GM23338 (cell line): ENCODE measurements at regions not wholly inside any gene's neighbourhood (a gene's known extent, or its start where the extent isn't known, plus 50 kb on each side); places are given as distances from the start of the nearest gene placed in this dataset.

ENCODE experiments used
- ATAC-seq: fragments of 200-7000 bp; cut with Tn5 transposase; 3 replicates; pipeline ENCODE4 v1.9.1; 2020
- DNase-seq: peaks from one replicate; pipeline ENCODE4 v3.0.0-alpha.2; 2015; ENCODE audit warnings: low spot score
- H2AFZ ChIP-seq: fragments of 200-600 bp; sonication (generic); 2 replicates; pipeline ENCODE4 v1.8.0; 2016; ENCODE audit warnings: antibody characterized with exemption, mild to moderate bottlenecking, moderate library complexity
- H3F3A ChIP-seq: fragments of 200-600 bp; sonication (generic); replicated peaks from 2 replicates; pipeline ENCODE4 v1.8.0; 2017; ENCODE audit warnings: antibody characterized with exemption, mixed run types, low read depth
- H3K27ac ChIP-seq: fragments of 200-600 bp; sonication (generic); 2 replicates; pipeline ENCODE4 v1.6.1; 2016; ENCODE audit warnings: low read depth
- H3K27me3 ChIP-seq: fragments of 200-600 bp; sonication (generic); 2 replicates; pipeline ENCODE4 v1.8.0; 2016; ENCODE audit warnings: mild to moderate bottlenecking, mixed run types, moderate library complexity; ENCODE audit not compliant: insufficient read depth
- H3K36me3 ChIP-seq: fragments of 200-600 bp; sonication (generic); 2 replicates; pipeline ENCODE4 v1.8.0; 2016; ENCODE audit warnings: mild to moderate bottlenecking; ENCODE audit not compliant: insufficient read depth
- H3K4me1 ChIP-seq: fragments of 200-600 bp; sonication (generic); 2 replicates; pipeline ENCODE4 v1.8.0; 2016; ENCODE audit warnings: mild to moderate bottlenecking, moderate library complexity; ENCODE audit not compliant: insufficient read depth
- H3K4me2 ChIP-seq: fragments of 200-600 bp; sonication (generic); 2 replicates; pipeline ENCODE4 v1.7.1; 2017; ENCODE audit warnings: mixed run types
- H3K4me3 ChIP-seq: fragments of 200-600 bp; sonication (generic); 2 replicates; pipeline ENCODE4 v1.6.1; 2016; ENCODE audit warnings: mixed run types
- H3K79me2 ChIP-seq: fragments of 200-600 bp; sonication (generic); replicated peaks from 2 replicates; pipeline ENCODE4 v1.8.0; 2017; ENCODE audit warnings: mild to moderate bottlenecking; ENCODE audit not compliant: insufficient read depth
- H3K9me2 ChIP-seq: fragments of 200-600 bp; sonication (generic); 2 replicates; pipeline ENCODE4 v1.8.0; 2017; ENCODE audit not compliant: insufficient read depth
- H4K20me1 ChIP-seq: fragments of 200-600 bp; sonication (generic); replicated peaks from 2 replicates; pipeline ENCODE4 v1.8.0; 2017; ENCODE audit warnings: mild to moderate bottlenecking; ENCODE audit not compliant: insufficient read depth
- H3K27ac Mint-ChIP-seq: 2 replicates; pipeline ENCODE4 v1.8.0; 2020; ENCODE audit warnings: inconsistent platforms, mild to moderate bottlenecking, moderate library complexity, mixed read lengths
- H3K27me3 Mint-ChIP-seq: 3 replicates; pipeline ENCODE4 v1.8.0; 2022; ENCODE audit warnings: low read depth, mild to moderate bottlenecking, moderate library complexity, mixed read lengths, inconsistent platforms; ENCODE audit not compliant: insufficient read depth, poor library complexity
- H3K36me3 Mint-ChIP-seq: 3 replicates; pipeline ENCODE4 v1.8.0; 2021; ENCODE audit warnings: low read depth, mild to moderate bottlenecking, inconsistent platforms, moderate library complexity, mixed read lengths
- H3K4me1 Mint-ChIP-seq: 3 replicates; pipeline ENCODE4 v1.8.0; 2020; ENCODE audit warnings: mild to moderate bottlenecking, inconsistent platforms, mixed read lengths
- H3K4me3 Mint-ChIP-seq: 3 replicates; pipeline ENCODE4 v1.8.0; 2021; ENCODE audit warnings: moderate library complexity, mild to moderate bottlenecking, inconsistent platforms, mixed read lengths
- H3K9me3 Mint-ChIP-seq: 3 replicates; pipeline ENCODE4 v1.8.0; 2020; ENCODE audit warnings: moderate library complexity, mild to moderate bottlenecking, inconsistent platforms, mixed read lengths
- CREB1 ChIP-seq: fragments of 250-450 bp; sonication (Bioruptor Pico); IDR thresholded peaks from 2 replicates; pipeline ENCODE4 v1.5.0; 2020; ENCODE audit warnings: low read depth, mild to moderate bottlenecking, moderate library complexity
- EZH2 ChIP-seq: fragments of 200-600 bp; sonication (generic); IDR thresholded peaks from one replicate; pipeline ENCODE4 v1.8.0; 2017; ENCODE audit warnings: antibody characterized with exemption, mild to moderate bottlenecking, low read depth; ENCODE audit not compliant: unreplicated experiment
- EZH2phosphoT487 ChIP-seq: fragments of 200-600 bp; sonication (generic); IDR thresholded peaks from one replicate; pipeline ENCODE4 v1.8.1; 2018; ENCODE audit warnings: antibody characterized with exemption; ENCODE audit not compliant: unreplicated experiment
- NANOG ChIP-seq: IDR thresholded peaks from 2 replicates; pipeline ENCODE4 v1.6.1; 2016; ENCODE audit warnings: antibody characterized with exemption, borderline replicate concordance
- POLR2AphosphoS5 ChIP-seq: IDR thresholded peaks from 2 replicates; pipeline ENCODE4 v1.6.1; 2016; ENCODE audit warnings: antibody characterized with exemption, low read depth
- STAT1 ChIP-seq: IDR thresholded peaks from one replicate; pipeline ENCODE4 v1.6.1; 2016; ENCODE audit warnings: antibody characterized with exemption; ENCODE audit not compliant: unreplicated experiment
- ZNF114 ChIP-seq: fragments of 250-450 bp; sonication (Bioruptor Pico); IDR thresholded peaks from 2 replicates; pipeline ENCODE4 v1.5.0; 2020; ENCODE audit warnings: mild to moderate bottlenecking, moderate library complexity
- ZNF331 ChIP-seq: fragments of 250-450 bp; sonication (Bioruptor Pico); IDR thresholded peaks from 2 replicates; pipeline ENCODE4 v1.5.0; 2020; ENCODE audit warnings: low read depth, mild to moderate bottlenecking, moderate library complexity
- TF ChIP-seq, protein P1 (sequence below): IDR thresholded peaks from 2 replicates; pipeline ENCODE4 v1.6.1; 2016; ENCODE audit warnings: antibody characterized with exemption
- TF ChIP-seq, protein P2 (sequence below): fragments of 250-450 bp; sonication (Bioruptor Pico); IDR thresholded peaks from 2 replicates; pipeline ENCODE4 v1.5.0; 2020; ENCODE audit warnings: mild to moderate bottlenecking, moderate library complexity
- TF ChIP-seq, protein P3 (sequence below): IDR thresholded peaks from one replicate; pipeline ENCODE4 v1.6.1; 2018; ENCODE audit warnings: antibody characterized with exemption; ENCODE audit not compliant: unreplicated experiment

DNA sequence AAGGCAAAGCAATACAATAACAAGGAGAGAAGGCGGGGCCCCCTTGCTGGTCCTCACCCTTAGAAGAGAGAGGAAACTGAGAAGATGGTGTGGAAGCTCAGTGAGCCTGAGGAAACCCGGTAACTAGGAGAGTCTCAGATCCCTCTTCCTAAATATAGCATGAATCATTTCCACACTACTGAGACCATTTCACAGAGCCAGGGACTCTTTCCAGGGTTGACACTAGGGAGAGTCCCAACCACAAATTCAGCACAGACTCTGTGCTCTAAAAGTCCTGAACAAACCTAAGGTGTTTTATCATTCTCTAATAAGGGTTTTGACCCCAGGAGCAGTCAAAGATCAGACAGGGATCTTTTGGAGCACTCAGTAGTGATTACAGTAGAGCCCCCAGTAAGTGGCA is 647.7 kb downstream of the KCNT2 start:
- no peak for TF ChIP-seq EZH2phosphoT487
- no peak for TF ChIP-seq STAT1
- no peak for TF ChIP-seq NANOG
- ATAC-seq (no peak), DNase-seq (peak; percentile 16)
- Histone ChIP-seq H3K4me3 (no peak overlapping the region), H4K20me1 (no peaks in the 10 kb centered on the region), H3K4me1 (peaks cover 5% of the 10 kb centered on the region; the same call in 1 of the 2 replicates), H3K36me3 (no peaks in the 10 kb centered on the region), H3K27ac (no peak overlapping the region), H3K79me2 (no peaks in the 10 kb centered on the region), H3K4me2 (no peak overlapping the region), H3K9me2 (no peaks in the 10 kb centered on the region), H2AFZ (peak overlapping the region; percentile 74), H3K27me3 (no peaks in the 10 kb centered on the region), H3F3A (no peaks in the 10 kb centered on the region)
- H3K9me3 Mint-ChIP-seq: no peaks in the 10 kb centered on the region
- no peak overlapping the region for H3K27ac Mint-ChIP-seq
- H3K27me3 Mint-ChIP-seq: no peaks in the 10 kb centered on the region
- H3K4me3 Mint-ChIP-seq: no peak overlapping the region
- peaks cover 15% of the 10 kb centered on the region for H3K4me1 Mint-ChIP-seq
- H3K36me3 Mint-ChIP-seq: no peaks in the 10 kb centered on the region

DNA sequence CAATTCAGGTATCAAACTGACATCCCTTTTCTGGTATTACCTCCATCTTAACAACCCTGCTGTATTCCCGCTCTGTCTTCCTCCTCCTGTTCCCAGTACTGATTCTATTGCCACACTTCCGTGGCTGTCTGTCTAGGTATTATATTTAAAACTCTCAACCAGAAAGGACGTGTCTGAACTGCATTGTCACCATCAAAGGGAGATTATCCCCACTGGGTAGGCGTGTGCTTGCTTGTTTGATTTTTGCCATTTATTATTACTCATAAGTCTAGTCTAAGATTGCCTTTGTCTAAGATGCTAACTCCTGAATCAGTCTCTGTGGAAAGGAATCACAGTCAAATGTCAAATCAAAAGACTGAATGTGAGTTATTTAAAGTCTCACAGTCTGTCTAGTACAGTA is 650.1 kb downstream of the KCNT2 start:
- Histone ChIP-seq H3K4me3 (no peak overlapping the region), H3K4me1 (peaks cover 5% of the 10 kb centered on the region; the same call in 1 of the 2 replicates), H3K36me3 (no peaks in the 10 kb centered on the region), H3K79me2 (no peaks in the 10 kb centered on the region), H3K27me3 (no peaks in the 10 kb centered on the region), H2AFZ (peak overlapping the region; percentile 78; the same call in 1 of the 2 replicates), H3F3A (no peaks in the 10 kb centered on the region), H3K4me2 (no peak overlapping the region), H4K20me1 (no peaks in the 10 kb centered on the region), H3K27ac (no peak overlapping the region), H3K9me2 (no peaks in the 10 kb centered on the region)
- Mint-ChIP-seq H3K27me3 (peaks cover 3% of the 10 kb centered on the region), H3K27ac (peak overlapping the region; percentile 22; the same call in 1 of the 2 replicates), H3K9me3 (no peaks in the 10 kb centered on the region), H3K4me3 (no peak overlapping the region), H3K4me1 (peaks cover 15% of the 10 kb centered on the region), H3K36me3 (no peaks in the 10 kb centered on the region)
- DNase-seq: no peak
- ATAC-seq: no peak
- TF ChIP-seq STAT1 (no peak), CREB1 (CRISPR knock-in tag) (no peak), EZH2phosphoT487 (no peak), POLR2AphosphoS5 (no peak), ZNF114 (CRISPR knock-in tag) (no peak), EZH2 (no peak), ZNF331 (CRISPR knock-in tag) (no peak)
- TF ChIP-seq, protein P1, sequence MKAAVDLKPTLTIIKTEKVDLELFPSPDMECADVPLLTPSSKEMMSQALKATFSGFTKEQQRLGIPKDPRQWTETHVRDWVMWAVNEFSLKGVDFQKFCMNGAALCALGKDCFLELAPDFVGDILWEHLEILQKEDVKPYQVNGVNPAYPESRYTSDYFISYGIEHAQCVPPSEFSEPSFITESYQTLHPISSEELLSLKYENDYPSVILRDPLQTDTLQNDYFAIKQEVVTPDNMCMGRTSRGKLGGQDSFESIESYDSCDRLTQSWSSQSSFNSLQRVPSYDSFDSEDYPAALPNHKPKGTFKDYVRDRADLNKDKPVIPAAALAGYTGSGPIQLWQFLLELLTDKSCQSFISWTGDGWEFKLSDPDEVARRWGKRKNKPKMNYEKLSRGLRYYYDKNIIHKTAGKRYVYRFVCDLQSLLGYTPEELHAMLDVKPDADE: no peak
- TF ChIP-seq, protein P2, sequence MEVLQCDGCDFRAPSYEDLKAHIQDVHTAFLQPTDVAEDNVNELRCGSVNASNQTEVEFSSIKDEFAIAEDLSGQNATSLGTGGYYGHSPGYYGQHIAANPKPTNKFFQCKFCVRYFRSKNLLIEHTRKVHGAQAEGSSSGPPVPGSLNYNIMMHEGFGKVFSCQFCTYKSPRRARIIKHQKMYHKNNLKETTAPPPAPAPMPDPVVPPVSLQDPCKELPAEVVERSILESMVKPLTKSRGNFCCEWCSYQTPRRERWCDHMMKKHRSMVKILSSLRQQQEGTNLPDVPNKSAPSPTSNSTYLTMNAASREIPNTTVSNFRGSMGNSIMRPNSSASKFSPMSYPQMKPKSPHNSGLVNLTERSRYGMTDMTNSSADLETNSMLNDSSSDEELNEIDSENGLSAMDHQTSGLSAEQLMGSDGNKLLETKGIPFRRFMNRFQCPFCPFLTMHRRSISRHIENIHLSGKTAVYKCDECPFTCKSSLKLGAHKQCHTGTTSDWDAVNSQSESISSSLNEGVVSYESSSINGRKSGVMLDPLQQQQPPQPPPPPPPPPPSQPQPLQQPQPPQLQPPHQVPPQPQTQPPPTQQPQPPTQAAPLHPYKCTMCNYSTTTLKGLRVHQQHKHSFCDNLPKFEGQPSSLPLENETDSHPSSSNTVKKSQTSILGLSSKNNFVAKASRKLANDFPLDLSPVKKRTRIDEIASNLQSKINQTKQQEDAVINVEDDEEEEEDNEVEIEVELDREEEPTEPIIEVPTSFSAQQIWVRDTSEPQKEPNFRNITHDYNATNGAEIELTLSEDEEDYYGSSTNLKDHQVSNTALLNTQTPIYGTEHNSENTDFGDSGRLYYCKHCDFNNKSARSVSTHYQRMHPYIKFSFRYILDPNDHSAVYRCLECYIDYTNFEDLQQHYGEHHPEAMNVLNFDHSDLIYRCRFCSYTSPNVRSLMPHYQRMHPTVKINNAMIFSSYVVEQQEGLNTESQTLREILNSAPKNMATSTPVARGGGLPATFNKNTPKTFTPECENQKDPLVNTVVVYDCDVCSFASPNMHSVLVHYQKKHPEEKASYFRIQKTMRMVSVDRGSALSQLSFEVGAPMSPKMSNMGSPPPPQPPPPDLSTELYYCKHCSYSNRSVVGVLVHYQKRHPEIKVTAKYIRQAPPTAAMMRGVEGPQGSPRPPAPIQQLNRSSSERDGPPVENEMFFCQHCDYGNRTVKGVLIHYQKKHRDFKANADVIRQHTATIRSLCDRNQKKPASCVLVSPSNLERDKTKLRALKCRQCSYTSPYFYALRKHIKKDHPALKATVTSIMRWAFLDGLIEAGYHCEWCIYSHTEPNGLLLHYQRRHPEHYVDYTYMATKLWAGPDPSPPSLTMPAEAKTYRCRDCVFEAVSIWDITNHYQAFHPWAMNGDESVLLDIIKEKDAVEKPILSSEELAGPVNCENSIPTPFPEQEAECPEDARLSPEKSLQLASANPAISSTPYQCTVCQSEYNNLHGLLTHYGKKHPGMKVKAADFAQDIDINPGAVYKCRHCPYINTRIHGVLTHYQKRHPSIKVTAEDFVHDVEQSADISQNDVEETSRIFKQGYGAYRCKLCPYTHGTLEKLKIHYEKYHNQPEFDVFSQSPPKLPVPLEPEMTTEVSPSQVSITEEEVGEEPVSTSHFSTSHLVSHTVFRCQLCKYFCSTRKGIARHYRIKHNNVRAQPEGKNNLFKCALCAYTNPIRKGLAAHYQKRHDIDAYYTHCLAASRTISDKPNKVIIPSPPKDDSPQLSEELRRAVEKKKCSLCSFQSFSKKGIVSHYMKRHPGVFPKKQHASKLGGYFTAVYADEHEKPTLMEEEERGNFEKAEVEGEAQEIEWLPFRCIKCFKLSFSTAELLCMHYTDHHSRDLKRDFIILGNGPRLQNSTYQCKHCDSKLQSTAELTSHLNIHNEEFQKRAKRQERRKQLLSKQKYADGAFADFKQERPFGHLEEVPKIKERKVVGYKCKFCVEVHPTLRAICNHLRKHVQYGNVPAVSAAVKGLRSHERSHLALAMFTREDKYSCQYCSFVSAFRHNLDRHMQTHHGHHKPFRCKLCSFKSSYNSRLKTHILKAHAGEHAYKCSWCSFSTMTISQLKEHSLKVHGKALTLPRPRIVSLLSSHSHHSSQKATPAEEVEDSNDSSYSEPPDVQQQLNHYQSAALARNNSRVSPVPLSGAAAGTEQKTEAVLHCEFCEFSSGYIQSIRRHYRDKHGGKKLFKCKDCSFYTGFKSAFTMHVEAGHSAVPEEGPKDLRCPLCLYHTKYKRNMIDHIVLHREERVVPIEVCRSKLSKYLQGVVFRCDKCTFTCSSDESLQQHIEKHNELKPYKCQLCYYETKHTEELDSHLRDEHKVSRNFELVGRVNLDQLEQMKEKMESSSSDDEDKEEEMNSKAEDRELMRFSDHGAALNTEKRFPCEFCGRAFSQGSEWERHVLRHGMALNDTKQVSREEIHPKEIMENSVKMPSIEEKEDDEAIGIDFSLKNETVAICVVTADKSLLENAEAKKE (CRISPR knock-in tag): no peak
- TF ChIP-seq, protein P3, sequence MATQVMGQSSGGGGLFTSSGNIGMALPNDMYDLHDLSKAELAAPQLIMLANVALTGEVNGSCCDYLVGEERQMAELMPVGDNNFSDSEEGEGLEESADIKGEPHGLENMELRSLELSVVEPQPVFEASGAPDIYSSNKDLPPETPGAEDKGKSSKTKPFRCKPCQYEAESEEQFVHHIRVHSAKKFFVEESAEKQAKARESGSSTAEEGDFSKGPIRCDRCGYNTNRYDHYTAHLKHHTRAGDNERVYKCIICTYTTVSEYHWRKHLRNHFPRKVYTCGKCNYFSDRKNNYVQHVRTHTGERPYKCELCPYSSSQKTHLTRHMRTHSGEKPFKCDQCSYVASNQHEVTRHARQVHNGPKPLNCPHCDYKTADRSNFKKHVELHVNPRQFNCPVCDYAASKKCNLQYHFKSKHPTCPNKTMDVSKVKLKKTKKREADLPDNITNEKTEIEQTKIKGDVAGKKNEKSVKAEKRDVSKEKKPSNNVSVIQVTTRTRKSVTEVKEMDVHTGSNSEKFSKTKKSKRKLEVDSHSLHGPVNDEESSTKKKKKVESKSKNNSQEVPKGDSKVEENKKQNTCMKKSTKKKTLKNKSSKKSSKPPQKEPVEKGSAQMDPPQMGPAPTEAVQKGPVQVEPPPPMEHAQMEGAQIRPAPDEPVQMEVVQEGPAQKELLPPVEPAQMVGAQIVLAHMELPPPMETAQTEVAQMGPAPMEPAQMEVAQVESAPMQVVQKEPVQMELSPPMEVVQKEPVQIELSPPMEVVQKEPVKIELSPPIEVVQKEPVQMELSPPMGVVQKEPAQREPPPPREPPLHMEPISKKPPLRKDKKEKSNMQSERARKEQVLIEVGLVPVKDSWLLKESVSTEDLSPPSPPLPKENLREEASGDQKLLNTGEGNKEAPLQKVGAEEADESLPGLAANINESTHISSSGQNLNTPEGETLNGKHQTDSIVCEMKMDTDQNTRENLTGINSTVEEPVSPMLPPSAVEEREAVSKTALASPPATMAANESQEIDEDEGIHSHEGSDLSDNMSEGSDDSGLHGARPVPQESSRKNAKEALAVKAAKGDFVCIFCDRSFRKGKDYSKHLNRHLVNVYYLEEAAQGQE: no peak
